Memory B cell (primary cell): ENCODE measurements at regions not wholly inside any gene's neighbourhood (a gene's known extent, or its start where the extent isn't known, plus 50 kb on each side); places are given as distances from the start of the nearest gene placed in this dataset.

Experiments
- ATAC-seq: fragments of 150-1000 bp; cut with Tn5 transposase; 2 replicates; pipeline ENCODE4 v1.10.0; 2021; ENCODE audit warnings: low read depth, mild to moderate bottlenecking, moderate library complexity
- DNase-seq, 2 donors: peaks; one replicate each; pipeline ENCODE4 v3.0.0; 2022; ENCODE audit warnings: low spot score in 2 of 2
- H3K27ac Mint-ChIP-seq: one replicate; pipeline ENCODE4 v1.8.0; 2022; ENCODE audit warnings: mild to moderate bottlenecking, moderate library complexity, mixed read lengths
- H3K27me3 Mint-ChIP-seq: one replicate; pipeline ENCODE4 v1.8.0; 2022; ENCODE audit warnings: mixed read lengths
- H3K36me3 Mint-ChIP-seq: one replicate; pipeline ENCODE4 v1.8.0; 2022; ENCODE audit warnings: mild to moderate bottlenecking, mixed read lengths
- H3K4me1 Mint-ChIP-seq: one replicate; pipeline ENCODE4 v1.8.0; 2022; ENCODE audit warnings: mixed read lengths
- H3K4me3 Mint-ChIP-seq: one replicate; pipeline ENCODE4 v1.8.0; 2022; ENCODE audit warnings: mild to moderate bottlenecking, moderate library complexity, mixed read lengths
- H3K9me3 Mint-ChIP-seq: one replicate; pipeline ENCODE4 v1.8.0; 2022; ENCODE audit warnings: mixed read lengths

GRCh38 chr2:121006743-121007489, 271.2 kb downstream of the GLI2 start:
- DNase-seq (no peak), ATAC-seq (no peak)
- H3K4me1 Mint-ChIP-seq: no peaks in the 10 kb centered on the region
- peaks cover 9% of the 10 kb centered on the region for H3K27me3 Mint-ChIP-seq
- H3K36me3 Mint-ChIP-seq: no peaks in the 10 kb centered on the region
- peaks cover 6% of the 10 kb centered on the region for H3K9me3 Mint-ChIP-seq
- H3K4me3 Mint-ChIP-seq: no peak overlapping the region
- H3K27ac Mint-ChIP-seq: no peak overlapping the region

GRCh38 chr2:121007490-121007853, 271.8 kb downstream of the GLI2 start:
- Mint-ChIP-seq H3K27ac (no peak overlapping the region), H3K27me3 (peaks cover 9% of the 10 kb centered on the region), H3K4me3 (no peak overlapping the region), H3K36me3 (no peaks in the 10 kb centered on the region), H3K4me1 (no peaks in the 10 kb centered on the region), H3K9me3 (peaks cover 6% of the 10 kb centered on the region)
- ATAC-seq (no peak), DNase-seq (no peak)

DNA sequence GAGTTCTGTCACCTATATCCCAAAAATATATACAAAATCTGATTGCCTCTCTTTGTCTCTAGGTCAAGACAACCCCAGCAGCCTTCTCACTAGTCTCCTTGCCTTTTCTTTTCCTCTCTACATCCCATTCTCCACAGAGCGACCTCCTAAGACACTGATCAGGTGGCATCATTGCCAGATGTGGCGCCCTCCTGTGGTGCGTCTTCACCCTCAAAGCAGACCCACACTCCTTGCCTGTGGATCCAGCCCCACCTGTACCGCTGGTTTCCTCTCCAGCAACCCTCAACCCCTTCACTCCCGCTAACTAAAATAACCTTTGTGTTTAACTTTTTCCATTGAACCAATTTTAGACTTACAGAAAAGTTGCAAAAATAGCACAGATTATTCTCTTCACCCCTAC, 273.3 kb downstream of the GLI2 start:
- H3K4me3 Mint-ChIP-seq: no peak overlapping the region
- no peaks in the 10 kb centered on the region for H3K36me3 Mint-ChIP-seq
- no peaks in the 10 kb centered on the region for H3K4me1 Mint-ChIP-seq
- no peak for ATAC-seq
- DNase-seq: no peak
- H3K27ac Mint-ChIP-seq: no peak overlapping the region
- peaks cover 9% of the 10 kb centered on the region for H3K27me3 Mint-ChIP-seq
- H3K9me3 Mint-ChIP-seq: peaks cover 9% of the 10 kb centered on the region

DNA sequence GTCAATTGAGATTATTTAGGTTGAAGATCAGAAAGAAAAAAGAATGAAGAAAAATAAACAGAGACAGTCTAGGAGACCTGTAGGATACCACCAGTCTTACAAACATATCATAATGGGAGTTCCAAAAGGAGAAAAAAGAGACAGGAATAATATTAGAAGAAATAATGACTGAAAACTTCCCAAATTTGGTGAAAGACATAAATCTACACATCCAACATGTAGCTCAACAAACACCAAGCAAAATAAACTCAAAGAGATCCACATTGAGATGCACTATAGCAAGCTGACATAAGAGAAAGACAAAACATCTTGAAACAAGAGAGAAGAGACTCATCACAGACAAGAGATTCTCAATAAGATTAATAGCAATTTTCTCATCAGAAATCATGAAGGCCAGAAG, 274.0 kb downstream of the TFCP2L1 start:
- H3K27ac Mint-ChIP-seq: no peak overlapping the region
- peaks cover 10% of the 10 kb centered on the region for H3K9me3 Mint-ChIP-seq
- no peak for DNase-seq
- no peaks in the 10 kb centered on the region for H3K36me3 Mint-ChIP-seq
- no peaks in the 10 kb centered on the region for H3K4me1 Mint-ChIP-seq
- H3K4me3 Mint-ChIP-seq: no peak overlapping the region
- H3K27me3 Mint-ChIP-seq: peaks cover 6% of the 10 kb centered on the region
- no peak for ATAC-seq

GRCh38 chr2:121014876-121015275, 270.1 kb downstream of the TFCP2L1 start:
- no peak overlapping the region for H3K4me3 Mint-ChIP-seq
- H3K36me3 Mint-ChIP-seq: no peaks in the 10 kb centered on the region
- H3K27ac Mint-ChIP-seq: no peak overlapping the region
- no peak for DNase-seq
- H3K9me3 Mint-ChIP-seq: peaks cover 7% of the 10 kb centered on the region
- no peak for ATAC-seq
- H3K4me1 Mint-ChIP-seq: no peaks in the 10 kb centered on the region
- peaks cover 2% of the 10 kb centered on the region for H3K27me3 Mint-ChIP-seq

DNA sequence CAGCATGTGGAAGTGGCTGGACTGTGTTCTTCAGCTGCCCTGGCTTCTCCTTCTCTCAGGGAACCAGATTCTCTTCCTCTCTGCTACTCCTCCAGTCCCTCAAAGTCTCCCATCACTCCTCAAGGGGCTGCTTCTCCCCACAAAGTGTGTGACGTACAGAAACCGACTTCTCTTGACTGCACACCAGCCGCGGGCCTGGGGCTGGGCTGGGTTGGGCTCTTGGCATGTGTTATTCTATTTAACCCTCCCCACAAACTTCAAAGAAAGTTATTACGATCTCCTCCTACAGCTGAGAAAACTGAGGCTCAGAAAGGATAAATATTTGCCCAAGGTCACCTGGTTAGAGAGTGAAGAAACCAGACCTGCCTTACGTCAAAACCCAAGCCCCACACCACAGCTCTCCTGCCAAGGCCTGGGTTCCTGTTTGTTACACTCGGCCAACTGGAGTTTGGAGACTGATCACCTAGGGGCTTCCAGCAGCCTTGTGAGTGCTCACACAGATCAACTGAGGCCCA, 269.0 kb downstream of the TFCP2L1 start:
- Mint-ChIP-seq H3K9me3 (peaks cover 4% of the 10 kb centered on the region), H3K36me3 (no peaks in the 10 kb centered on the region), H3K27ac (no peak overlapping the region), H3K4me3 (no peak overlapping the region), H3K4me1 (no peaks in the 10 kb centered on the region), H3K27me3 (peaks cover under 1% of the 10 kb centered on the region)
- ATAC-seq (no peak), DNase-seq (no peak)

DNA sequence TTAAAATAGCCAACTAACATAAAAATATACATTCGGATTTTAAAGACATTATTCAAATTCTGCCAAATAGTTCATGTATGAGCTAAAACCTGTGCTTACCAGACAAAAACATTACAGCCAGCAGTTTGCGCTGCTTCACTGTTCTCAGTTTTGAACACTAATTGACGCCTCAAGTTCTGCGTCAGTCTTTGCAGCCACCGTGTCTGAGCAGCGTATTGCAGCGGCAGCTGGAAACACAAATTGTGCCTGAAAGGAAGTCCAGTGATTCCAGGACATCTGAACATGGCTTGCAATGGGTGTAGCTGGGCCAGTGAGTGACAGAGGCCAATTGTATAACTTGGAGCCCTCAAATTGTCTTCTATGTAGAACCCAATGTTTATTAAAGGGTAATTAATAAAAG, 267.6 kb downstream of the TFCP2L1 start:
- Mint-ChIP-seq H3K4me3 (no peak overlapping the region), H3K27ac (no peak overlapping the region), H3K9me3 (peaks cover 4% of the 10 kb centered on the region), H3K36me3 (no peaks in the 10 kb centered on the region), H3K4me1 (no peaks in the 10 kb centered on the region), H3K27me3 (no peaks in the 10 kb centered on the region)
- no peak for ATAC-seq
- no peak for DNase-seq

DNA sequence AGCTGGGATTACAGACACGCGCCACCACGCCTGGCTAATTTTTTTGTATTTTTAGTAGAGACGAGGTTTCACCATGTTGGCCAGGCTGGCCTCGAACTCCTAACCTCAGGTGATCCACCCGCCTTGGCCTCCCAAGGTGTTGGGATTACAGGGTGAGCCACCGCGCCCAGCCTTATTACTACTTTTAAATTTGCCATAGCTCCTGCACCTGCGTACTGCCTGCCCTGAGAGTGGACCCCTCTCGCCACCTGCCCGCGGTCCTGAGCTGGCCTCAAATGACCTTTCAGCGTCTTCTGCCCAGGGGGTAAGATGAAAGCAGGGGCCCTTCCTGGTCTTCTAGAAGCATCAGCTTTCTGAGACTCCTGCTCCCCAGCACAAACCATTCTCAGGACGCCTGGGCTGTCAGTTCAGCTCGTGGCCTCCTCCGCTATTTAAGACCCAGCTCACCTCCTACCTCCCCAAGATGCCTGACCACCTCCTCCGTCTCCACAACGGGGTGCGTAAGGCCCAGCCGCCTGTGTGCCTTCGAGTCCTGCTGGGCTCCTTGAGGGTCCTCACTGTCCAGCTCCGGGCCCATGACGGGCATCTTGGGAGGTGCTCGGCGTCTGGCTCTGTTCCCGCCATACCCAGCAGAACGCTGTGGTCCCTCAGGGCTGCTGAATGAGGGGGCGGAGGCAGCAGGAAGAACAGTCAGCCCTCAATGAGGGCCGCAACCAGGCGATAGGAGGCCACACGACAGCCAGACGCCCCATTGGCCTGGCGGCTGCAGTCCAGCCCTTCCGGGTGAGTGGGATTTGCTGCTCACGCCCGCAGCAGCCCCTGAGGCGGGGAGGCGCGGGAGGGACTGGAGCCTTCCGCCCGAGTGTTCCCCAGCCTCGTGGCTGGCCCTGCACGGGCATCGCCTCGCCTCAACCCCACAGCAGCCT, 266.6 kb downstream of the TFCP2L1 start:
- Mint-ChIP-seq H3K9me3 (peaks cover 4% of the 10 kb centered on the region), H3K36me3 (no peaks in the 10 kb centered on the region), H3K4me3 (no peak overlapping the region), H3K4me1 (no peaks in the 10 kb centered on the region), H3K27me3 (no peaks in the 10 kb centered on the region), H3K27ac (no peak overlapping the region)
- DNase-seq: no peak
- ATAC-seq: no peak

DNA sequence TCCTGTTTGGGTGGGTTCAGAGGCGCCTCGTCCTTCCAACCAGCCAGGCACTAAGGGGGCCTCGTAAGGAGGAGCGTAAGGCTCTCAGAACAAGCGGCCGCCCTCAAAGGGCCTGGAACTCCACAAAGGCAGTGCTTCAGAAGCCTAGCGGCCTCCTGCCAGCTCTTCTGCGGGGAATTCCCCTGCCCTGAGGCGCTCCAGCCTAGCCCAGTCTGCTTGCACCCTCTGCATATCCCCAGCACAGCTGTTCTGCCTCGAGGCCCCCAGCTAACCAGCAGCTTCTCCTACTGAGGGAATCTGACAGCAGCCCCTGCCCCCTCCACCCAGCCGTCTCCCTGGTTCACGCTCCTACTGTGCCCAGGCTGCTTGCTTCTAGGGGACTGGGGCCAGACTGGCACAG, 265.9 kb downstream of the TFCP2L1 start:
- H3K27me3 Mint-ChIP-seq: no peaks in the 10 kb centered on the region
- H3K36me3 Mint-ChIP-seq: no peaks in the 10 kb centered on the region
- DNase-seq: no peak
- ATAC-seq: no peak
- no peak overlapping the region for H3K27ac Mint-ChIP-seq
- peaks cover 5% of the 10 kb centered on the region for H3K9me3 Mint-ChIP-seq
- no peaks in the 10 kb centered on the region for H3K4me1 Mint-ChIP-seq
- no peak overlapping the region for H3K4me3 Mint-ChIP-seq

DNA sequence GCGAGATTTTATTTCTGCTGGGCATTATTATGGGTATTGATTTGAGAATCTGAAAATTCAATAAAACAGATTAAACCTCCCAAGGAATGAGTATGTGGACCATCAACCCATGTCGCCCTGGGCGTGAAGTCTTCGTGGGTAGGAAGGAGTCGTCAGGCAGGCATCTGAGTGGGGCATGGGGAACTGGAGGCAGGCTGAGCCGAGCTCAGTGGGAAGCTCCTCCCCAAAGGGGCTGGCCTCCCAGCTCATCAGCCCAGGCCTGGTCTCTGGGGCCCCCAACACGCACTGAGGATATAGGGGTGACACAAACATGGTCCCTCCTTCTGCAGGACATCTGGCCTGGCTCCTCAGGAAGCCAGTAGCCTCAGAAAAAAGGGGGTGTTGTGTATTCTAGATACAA, 265.2 kb downstream of the TFCP2L1 start:
- Mint-ChIP-seq H3K27me3 (no peaks in the 10 kb centered on the region), H3K36me3 (no peaks in the 10 kb centered on the region), H3K27ac (no peak overlapping the region), H3K9me3 (peaks cover 6% of the 10 kb centered on the region), H3K4me3 (no peak overlapping the region), H3K4me1 (no peaks in the 10 kb centered on the region)
- DNase-seq (no peak), ATAC-seq (no peak)

- Mint-ChIP-seq H3K27me3 (no peaks in the 10 kb centered on the region), H3K4me3 (no peak overlapping the region), H3K4me1 (no peaks in the 10 kb centered on the region), H3K9me3 (peaks cover 4% of the 10 kb centered on the region), H3K27ac (no peak overlapping the region), H3K36me3 (no peaks in the 10 kb centered on the region)
- DNase-seq (no peak), ATAC-seq (no peak)
Observed at GRCh38 chr2:121021685-121022084, 263.3 kb downstream of the TFCP2L1 start.

DNA sequence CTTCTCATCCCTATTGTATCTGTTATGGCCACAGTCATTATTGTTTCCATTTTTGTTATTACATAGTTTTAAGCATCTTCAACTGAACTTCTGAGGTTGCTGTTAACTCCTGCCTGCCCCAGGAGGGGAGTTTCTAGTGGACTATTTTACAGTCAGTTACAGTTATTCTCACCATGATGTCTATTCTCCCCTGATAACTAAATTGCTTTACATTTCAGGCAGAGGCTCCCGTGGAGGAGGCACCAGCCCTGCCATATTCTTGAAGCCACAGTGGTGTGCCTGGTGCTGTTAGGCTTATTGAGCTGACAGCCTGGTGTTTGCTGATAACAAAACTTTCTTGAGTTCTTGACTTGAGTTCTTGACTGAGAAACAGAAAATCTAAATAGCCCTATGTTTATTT, 256.4 kb downstream of the TFCP2L1 start:
- DNase-seq: no peak
- Mint-ChIP-seq H3K36me3 (peaks cover 1% of the 10 kb centered on the region), H3K27ac (no peak overlapping the region), H3K9me3 (peaks cover 6% of the 10 kb centered on the region), H3K4me3 (no peak overlapping the region), H3K4me1 (no peaks in the 10 kb centered on the region), H3K27me3 (peaks cover 4% of the 10 kb centered on the region)
- ATAC-seq: no peak

- peaks cover 4% of the 10 kb centered on the region for H3K27me3 Mint-ChIP-seq
- H3K4me1 Mint-ChIP-seq: no peaks in the 10 kb centered on the region
- peaks cover 2% of the 10 kb centered on the region for H3K9me3 Mint-ChIP-seq
- DNase-seq (no peak), ATAC-seq (no peak)
- peaks cover 1% of the 10 kb centered on the region for H3K36me3 Mint-ChIP-seq
- H3K27ac Mint-ChIP-seq: no peak overlapping the region
- H3K4me3 Mint-ChIP-seq: no peak overlapping the region
Observed at GRCh38 chr2:121030523-121030922, 254.5 kb downstream of the TFCP2L1 start.

GRCh38 chr2:121031568-121032340, 253.2 kb downstream of the TFCP2L1 start:
- Mint-ChIP-seq H3K27me3 (peaks cover 7% of the 10 kb centered on the region), H3K4me1 (no peaks in the 10 kb centered on the region), H3K4me3 (no peak overlapping the region), H3K9me3 (peaks cover 2% of the 10 kb centered on the region), H3K27ac (no peak overlapping the region), H3K36me3 (peaks cover 1% of the 10 kb centered on the region)
- DNase-seq (no peak), ATAC-seq (no peak)
